ENCODE measurements at regions not wholly inside any gene's neighbourhood (a gene's known extent, or its start where the extent isn't known, plus 50 kb on each side); places are given as distances from the start of the nearest gene placed in this dataset.

GRCh38 chr2:19264852-19265251 is 93.6 kb downstream of the OSR1 start:
- WGBS, 2 donors, result 90 to 93% methylated on average over 6 of the region's 6 CpGs
- intact Hi-C loops (cut with DNase I), result no loop called here
- H3K27ac ChIP-seq, result no peak overlapping the region
- TF ChIP-seq CTCF (IDR thresholded peaks at IDR 0.05), result no peak
- no peaks in the 10 kb centered on the region for H3K9me3 ChIP-seq
- no peaks in the 10 kb centered on the region for H3K4me1 ChIP-seq
- no peaks in the 10 kb centered on the region for H3K27me3 ChIP-seq
- no peak for ATAC-seq
- no peak overlapping the region for H3K4me3 ChIP-seq
- no peaks in the 10 kb centered on the region for H3K36me3 ChIP-seq
- no peak for DNase-seq

DNA sequence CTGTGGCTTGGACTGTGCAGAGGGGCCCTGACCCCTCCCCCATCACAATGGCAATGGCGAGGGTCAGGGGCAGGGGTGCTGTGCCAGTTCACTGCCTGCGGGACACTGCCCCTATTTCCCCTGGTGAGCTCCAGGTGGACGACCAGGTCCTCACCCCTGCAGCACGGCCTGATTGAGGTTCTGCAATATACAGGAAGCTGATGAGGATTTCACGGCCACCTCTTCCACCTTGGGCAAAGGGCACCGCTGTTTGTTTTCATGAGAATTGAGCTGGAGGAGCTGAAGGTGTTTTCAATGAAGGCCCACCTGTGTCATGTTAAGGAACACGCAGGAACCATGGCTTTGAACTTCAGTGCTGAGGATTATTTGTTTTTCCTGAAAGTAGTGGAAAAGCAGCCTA is 96.3 kb downstream of the OSR1 start:
- WGBS, 2 donors, result 90 to 93% methylated on average over 7 of the region's 7 CpGs
- intact Hi-C loops (cut with DNase I), result no loop called here
- no peaks in the 10 kb centered on the region for H3K27me3 ChIP-seq
- H3K36me3 ChIP-seq, result no peaks in the 10 kb centered on the region
- H3K9me3 ChIP-seq, result peaks cover 0 to 7% (median 0%) of the 10 kb centered on the region in 11 donors
- no peaks in the 10 kb centered on the region for H3K4me1 ChIP-seq
- TF ChIP-seq CTCF (IDR thresholded peaks at IDR 0.05), result no peak
- H3K4me3 ChIP-seq, result no peak overlapping the region
- DNase-seq, result no peak
- ATAC-seq, result no peak
- no peak overlapping the region for H3K27ac ChIP-seq

DNA sequence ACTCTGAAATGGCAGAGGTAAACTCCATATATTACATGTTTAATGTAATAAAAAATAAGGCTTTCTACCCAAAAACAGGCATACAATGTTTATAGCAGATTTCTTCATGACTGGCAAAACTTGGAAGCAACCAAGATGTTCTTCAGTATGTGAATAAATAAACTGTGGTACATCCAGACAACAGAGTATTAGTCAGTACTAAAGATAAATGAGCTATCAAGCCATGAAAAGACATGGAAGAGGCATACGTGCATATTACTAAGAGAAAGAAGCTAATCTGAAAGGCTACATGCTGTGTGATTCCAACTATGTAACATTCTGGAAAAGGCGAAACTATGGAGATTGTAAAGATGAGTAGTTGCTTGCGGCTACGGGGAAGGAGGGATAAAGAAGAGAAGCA is 97.4 kb downstream of the OSR1 start:
- no peaks in the 10 kb centered on the region for H3K36me3 ChIP-seq
- no peaks in the 10 kb centered on the region for H3K27me3 ChIP-seq
- H3K9me3 ChIP-seq, result peaks cover 0 to 7% (median 0%) of the 10 kb centered on the region in 11 donors
- H3K4me1 ChIP-seq, result peaks cover 0 to 3% (median 0%) of the 10 kb centered on the region in 9 donors
- intact Hi-C loops (cut with DNase I), result no loop called here
- WGBS, 2 donors, result 89 to 95% methylated on average over 4 of the region's 4 CpGs
- H3K27ac ChIP-seq, result no peak overlapping the region
- no peak for ATAC-seq
- no peak for TF ChIP-seq CTCF (IDR thresholded peaks at IDR 0.05)
- H3K4me3 ChIP-seq, result no peak overlapping the region
- DNase-seq, result no peak

DNA sequence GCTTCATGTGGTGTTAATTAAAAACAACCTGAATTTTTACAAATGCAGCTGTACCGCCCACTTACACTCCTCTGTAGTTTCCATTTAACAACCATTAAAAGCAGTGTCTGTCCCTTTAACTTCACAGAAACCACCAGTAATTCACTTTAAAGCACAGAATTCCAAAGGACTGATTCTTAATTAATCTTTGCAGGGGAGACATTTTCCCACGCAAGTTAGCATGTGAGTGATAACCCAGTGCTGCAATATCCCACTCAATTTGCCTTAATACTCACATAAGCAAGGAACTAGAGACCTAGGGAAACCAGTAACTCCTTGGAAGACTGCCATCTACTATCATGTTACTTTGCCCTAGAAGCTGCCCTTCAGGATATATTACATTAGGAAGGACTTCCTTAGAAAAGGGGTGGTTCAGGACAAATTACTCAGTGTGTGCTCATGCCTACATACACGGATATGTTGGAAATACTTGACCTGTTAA is 102.3 kb downstream of the OSR1 start:
- Histone ChIP-seq H3K4me1 (peaks cover 0 to 5% (median 0%) of the 10 kb centered on the region in 9 donors), H3K9me3 (peaks cover 0 to 7% (median 0%) of the 10 kb centered on the region in 11 donors), H3K36me3 (no peaks in the 10 kb centered on the region), H3K27ac (no peak overlapping the region), H3K27me3 (no peaks in the 10 kb centered on the region), H3K4me3 (no peak overlapping the region)
- no peak for TF ChIP-seq CTCF (IDR thresholded peaks at IDR 0.05)
- DNase-seq (no peak), ATAC-seq (no peak)
- intact Hi-C loops (cut with DNase I), result no loop called here
- 71 to 81% methylated on average over 3 of the region's 3 CpGs for WGBS, 2 donors

Measured in heart right ventricle (tissue), 16 donors.